ENCODE measurements at regions not wholly inside any gene's neighbourhood (a gene's known extent, or its start where the extent isn't known, plus 50 kb on each side); places are given as distances from the start of the nearest gene placed in this dataset.

DNA sequence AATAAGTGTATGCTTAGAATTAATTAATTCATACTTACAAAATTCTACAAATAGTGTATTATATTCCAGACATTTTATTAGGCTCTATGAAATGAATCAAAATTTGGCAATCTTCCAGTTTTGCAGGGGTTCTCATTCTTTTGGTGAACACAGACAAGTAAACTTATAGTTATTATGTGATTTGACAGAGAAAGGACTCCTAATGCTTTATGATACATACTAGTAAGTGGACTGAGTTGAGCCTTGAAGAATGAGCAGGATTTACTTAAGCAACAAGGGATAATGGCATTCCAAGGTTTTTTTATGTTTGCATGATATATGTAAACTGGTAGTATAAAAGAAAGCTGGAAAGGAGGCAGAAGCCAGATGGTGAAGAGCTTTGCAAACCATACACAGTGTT lies 145.7 kb upstream of the FERD3L start:
- TF ChIP-seq MXI1 (IDR thresholded peaks at IDR 0.05; ENCODE audit: low read depth, low read length), result no peak
- TF ChIP-seq REST (IDR thresholded peaks at IDR 0.05; ENCODE audit: low read depth, low read length), result no peak
